IPS-18a (cell line): ENCODE measurements at regions not wholly inside any gene's neighbourhood (a gene's known extent, or its start where the extent isn't known, plus 50 kb on each side); places are given as distances from the start of the nearest gene placed in this dataset.
"Not testable (repeated sequence)": the region's sequence is repeated elsewhere in the genome, so short reads cannot be mapped to it uniquely, and the experiment has no call there.

Experiments
- H3K27ac ChIP-seq: one replicate; pipeline ENCODE4 v1.5.1; 2013; ENCODE audit warnings: low read length
- H3K27me3 ChIP-seq: one replicate; pipeline ENCODE4 v1.6.1; 2013; ENCODE audit warnings: mild to moderate bottlenecking, low read length; ENCODE audit not compliant: control insufficient read depth, insufficient read depth
- H3K36me3 ChIP-seq: one replicate; pipeline ENCODE4 v1.6.1; 2013; ENCODE audit warnings: low read depth, low read length; ENCODE audit not compliant: control insufficient read depth
- H3K4me1 ChIP-seq: one replicate; pipeline ENCODE4 v1.6.1; 2013; ENCODE audit warnings: low read depth, low read length; ENCODE audit not compliant: control insufficient read depth
- H3K4me3 ChIP-seq: one replicate; pipeline ENCODE4 v1.5.1; 2013; ENCODE audit warnings: low read length
- H3K9ac ChIP-seq: one replicate; pipeline ENCODE4 v1.6.1; 2013; ENCODE audit warnings: mild to moderate bottlenecking, low read length, moderate library complexity
- H3K9me3 ChIP-seq: one replicate; pipeline ENCODE4 v1.6.1; 2013; ENCODE audit warnings: low read depth, low read length; ENCODE audit not compliant: control insufficient read depth

DNA sequence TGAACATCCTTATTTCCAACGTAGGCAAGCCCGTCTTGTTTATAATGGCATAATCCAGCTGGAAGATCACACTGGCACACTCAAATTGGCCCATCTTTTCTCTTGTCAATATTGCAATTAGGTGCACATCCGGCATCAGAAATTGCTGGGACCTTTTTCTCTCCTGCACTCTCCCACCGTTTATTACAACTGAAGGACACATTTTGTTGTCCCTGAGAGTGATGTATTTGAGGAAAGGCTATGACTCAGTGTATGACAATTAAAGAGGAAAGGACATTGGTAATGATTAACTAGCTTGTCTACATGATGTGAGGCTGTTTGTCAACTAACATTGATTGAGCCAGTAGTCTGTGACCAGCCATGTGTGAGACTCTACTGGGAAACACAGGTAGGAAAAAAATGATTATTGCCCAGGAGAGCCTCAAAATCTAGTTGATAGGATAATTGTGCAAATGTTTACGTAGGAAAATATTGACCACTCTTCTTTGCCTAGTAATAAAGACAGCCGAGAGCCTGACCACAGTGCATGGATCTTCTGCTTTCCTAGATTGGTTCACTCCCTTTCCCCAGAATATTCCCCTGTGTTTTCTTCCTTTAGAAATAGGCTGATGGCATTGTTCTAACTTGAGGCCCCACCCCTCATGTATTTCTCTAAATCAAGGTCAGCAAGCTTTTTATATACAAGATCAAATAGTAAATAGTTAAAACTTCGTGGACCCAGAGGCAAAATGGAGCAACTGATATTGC, 230.0 kb upstream of the BTBD3 start:
- H3K27me3 ChIP-seq = peaks cover 28% of the 10 kb centered on the region
- H3K9me3 ChIP-seq = no peaks in the 10 kb centered on the region
- peak overlapping the region; percentile 55 for H3K4me3 ChIP-seq
- no peak overlapping the region for H3K27ac ChIP-seq
- H3K36me3 ChIP-seq = no peaks in the 10 kb centered on the region
- H3K9ac ChIP-seq = peak overlapping the region; percentile 30
- peaks cover 9% of the 10 kb centered on the region for H3K4me1 ChIP-seq

DNA sequence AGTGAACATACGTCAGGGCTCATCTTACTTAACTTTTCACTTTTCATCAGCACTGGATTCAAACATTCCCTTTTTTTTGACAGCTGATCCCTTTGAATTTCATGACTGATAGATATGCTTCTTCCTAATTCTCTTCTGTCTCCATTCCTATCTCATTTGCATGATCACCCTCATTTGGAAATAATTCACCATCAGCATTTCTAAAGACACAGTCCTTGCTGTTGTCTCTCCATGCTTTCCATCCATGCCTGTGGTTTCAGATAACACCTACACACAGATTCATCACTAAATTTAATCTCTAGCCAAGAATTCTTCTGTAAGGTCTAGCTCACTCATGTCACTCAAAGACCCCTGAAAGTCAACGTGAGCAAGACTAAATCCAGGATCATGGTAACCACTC, 228.4 kb upstream of the BTBD3 start:
- Histone ChIP-seq H3K27me3 (peaks cover 28% of the 10 kb centered on the region), H3K27ac (no peak overlapping the region), H3K36me3 (no peaks in the 10 kb centered on the region), H3K9ac (no peak overlapping the region), H3K9me3 (no peaks in the 10 kb centered on the region), H3K4me1 (peaks cover 9% of the 10 kb centered on the region), H3K4me3 (no peak overlapping the region)

DNA sequence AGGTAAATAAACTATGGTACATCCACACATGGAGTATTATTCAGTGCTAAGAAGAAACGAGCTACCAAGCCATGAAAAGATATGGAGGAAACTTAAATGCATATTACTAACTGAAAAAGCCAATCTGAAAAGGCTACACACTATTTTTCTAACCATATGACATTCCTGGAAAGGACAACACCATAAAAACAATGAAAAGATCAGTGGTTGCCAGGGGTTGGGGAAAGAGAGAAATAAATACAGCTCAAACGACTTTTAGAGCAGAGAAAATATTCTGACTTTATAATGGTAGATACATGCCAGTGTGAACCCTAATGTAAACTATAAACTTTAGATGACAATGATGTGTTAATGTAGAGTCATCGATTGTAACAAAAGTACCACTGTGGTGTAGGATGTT, 225.9 kb upstream of the BTBD3 start:
- Histone ChIP-seq H3K9me3 (no peaks in the 10 kb centered on the region), H3K36me3 (no peaks in the 10 kb centered on the region), H3K9ac (no peak overlapping the region), H3K4me1 (no peaks in the 10 kb centered on the region), H3K27ac (no peak overlapping the region), H3K27me3 (peaks cover 15% of the 10 kb centered on the region), H3K4me3 (no peak overlapping the region)

DNA sequence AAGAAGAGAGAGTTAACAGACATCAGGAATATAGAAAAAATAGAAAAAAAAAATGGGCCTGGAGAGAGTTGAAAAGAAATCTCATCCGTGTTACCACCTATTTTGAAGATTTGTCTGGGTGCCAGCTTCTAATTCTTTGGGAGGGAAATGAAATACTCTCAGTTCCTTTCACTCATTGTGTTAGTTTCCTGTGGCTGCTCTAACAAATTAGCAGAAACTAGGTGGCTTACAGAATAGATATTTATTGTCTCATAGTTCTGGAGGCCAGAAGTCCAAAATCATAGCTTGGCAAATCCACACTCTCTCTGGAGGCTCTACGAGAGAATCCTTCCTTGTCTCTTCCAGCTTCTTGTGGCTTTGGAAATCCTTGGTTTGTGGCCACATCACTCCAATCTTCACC, 225.1 kb upstream of the BTBD3 start:
- Histone ChIP-seq H3K4me1 (no peaks in the 10 kb centered on the region), H3K27me3 (peaks cover 8% of the 10 kb centered on the region), H3K4me3 (no peak overlapping the region), H3K36me3 (no peaks in the 10 kb centered on the region), H3K9ac (no peak overlapping the region), H3K27ac (no peak overlapping the region), H3K9me3 (peaks cover 3% of the 10 kb centered on the region)

DNA sequence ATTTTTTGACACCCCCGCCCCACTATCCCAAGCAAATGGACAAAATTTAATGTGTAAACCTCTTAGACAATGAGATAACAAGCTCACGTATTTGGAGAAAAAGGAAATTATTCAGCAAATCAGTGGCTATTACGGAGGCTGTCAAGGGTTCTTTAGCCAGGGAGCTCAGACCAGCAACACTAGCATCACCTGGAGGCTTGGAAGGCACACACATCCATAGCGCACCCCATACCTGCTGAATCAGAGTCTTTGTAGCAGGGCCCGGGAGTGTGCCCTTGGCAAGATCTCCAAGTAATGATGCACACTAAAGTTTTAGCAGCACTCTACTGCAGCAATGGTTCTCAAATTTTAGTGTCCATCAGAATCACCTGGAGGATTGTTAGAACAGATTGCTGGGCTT, 223.2 kb upstream of the BTBD3 start:
- H3K9me3 ChIP-seq = peaks cover 9% of the 10 kb centered on the region
- H3K36me3 ChIP-seq = no peaks in the 10 kb centered on the region
- no peak overlapping the region for H3K9ac ChIP-seq
- H3K27ac ChIP-seq = no peak overlapping the region
- no peaks in the 10 kb centered on the region for H3K27me3 ChIP-seq
- H3K4me3 ChIP-seq = no peak overlapping the region
- no peaks in the 10 kb centered on the region for H3K4me1 ChIP-seq

DNA sequence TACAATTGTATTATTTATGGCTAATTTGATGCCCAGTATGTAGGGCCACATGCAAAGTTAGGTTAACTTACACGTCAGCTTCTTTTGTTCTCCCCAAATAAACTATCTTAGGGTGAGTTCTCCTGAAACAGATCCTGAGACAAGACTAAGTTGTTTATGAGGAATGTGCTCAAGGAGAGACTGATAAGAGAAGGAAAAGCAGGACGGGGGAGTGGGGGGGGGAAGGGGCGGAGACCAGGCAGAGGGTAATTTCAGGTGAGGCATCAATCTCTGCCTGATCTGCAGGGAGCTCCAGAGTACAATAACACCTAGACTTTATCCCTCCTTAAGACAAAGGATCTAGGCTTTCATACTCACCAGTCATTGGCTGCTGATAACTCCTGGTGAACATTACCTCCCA, 220.6 kb upstream of the BTBD3 start:
- Histone ChIP-seq H3K9me3 (peaks cover 9% of the 10 kb centered on the region), H3K4me1 (no peaks in the 10 kb centered on the region), H3K9ac (no peak overlapping the region), H3K4me3 (no peak overlapping the region), H3K27ac (no peak overlapping the region), H3K36me3 (no peaks in the 10 kb centered on the region), H3K27me3 (no peaks in the 10 kb centered on the region)

DNA sequence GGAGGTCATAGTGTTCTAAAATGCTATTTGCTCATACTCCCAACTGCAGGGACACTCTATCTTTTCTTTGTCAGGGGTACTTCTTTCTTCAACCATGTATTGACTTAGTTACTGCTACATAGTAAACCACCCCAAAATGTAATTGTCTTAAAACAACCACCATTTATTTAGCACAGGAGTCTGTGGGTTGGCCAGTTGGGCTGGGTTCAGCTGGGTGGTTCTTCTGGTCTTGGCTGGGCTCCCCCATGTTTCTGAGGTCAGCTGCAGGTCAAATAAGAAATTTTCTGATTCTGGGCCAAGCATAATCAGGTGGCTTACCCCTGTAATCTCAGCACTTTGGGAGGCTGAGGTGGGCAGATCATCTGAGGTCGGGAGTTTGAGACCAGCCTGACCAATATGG, 220.0 kb upstream of the BTBD3 start:
- H3K36me3 ChIP-seq = no peaks in the 10 kb centered on the region
- H3K4me3 ChIP-seq = no peak overlapping the region
- H3K9me3 ChIP-seq = peaks cover 9% of the 10 kb centered on the region
- H3K4me1 ChIP-seq = no peaks in the 10 kb centered on the region
- H3K27me3 ChIP-seq = no peaks in the 10 kb centered on the region
- H3K9ac ChIP-seq = no peak overlapping the region
- no peak overlapping the region for H3K27ac ChIP-seq

DNA sequence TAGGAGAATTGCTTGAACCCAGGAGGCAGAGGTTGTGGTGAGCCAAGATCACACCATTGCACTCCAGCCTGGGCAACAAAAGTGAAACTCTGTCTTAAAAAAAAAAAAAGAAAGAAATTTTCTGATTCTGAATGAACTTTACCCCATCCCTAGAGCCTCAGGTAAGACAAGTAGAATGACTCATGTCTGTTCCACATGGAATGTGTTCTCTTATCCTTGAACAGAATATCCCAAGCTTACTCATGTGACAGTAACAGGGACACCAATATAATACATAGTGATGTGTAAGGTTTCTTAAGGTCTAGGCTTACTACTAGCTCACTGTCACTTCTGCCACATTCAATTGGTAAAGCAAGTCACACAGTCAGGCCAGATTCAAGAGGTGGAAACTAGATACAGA, 219.6 kb upstream of the BTBD3 start:
- Histone ChIP-seq H3K4me3 (no peak overlapping the region), H3K9me3 (peaks cover 9% of the 10 kb centered on the region), H3K9ac (no peak overlapping the region), H3K36me3 (no peaks in the 10 kb centered on the region), H3K27me3 (no peaks in the 10 kb centered on the region), H3K27ac (no peak overlapping the region), H3K4me1 (no peaks in the 10 kb centered on the region)

DNA sequence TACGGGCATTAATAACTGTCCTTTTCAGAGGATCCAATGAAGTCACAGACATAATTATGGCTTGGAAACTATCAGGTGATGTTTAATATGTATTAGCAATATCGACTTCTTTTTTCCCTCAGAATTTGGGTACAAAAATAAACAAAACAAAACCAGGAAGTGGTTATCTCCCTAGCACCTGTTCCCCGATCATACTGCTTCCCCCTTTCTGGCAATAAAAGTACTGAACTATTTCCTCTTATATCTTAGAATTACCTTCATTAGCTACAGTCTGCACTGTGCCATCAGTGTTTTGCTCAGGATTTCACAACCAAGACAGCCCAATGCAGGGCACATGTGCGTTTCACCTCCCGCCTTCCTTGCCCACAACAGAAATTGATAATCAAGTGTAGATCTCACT, 216.9 kb upstream of the BTBD3 start:
- no peak overlapping the region for H3K27ac ChIP-seq
- H3K9ac ChIP-seq = no peak overlapping the region
- H3K27me3 ChIP-seq = no peaks in the 10 kb centered on the region
- H3K4me3 ChIP-seq = no peak overlapping the region
- H3K4me1 ChIP-seq = no peaks in the 10 kb centered on the region
- peaks cover 9% of the 10 kb centered on the region for H3K9me3 ChIP-seq
- H3K36me3 ChIP-seq = no peaks in the 10 kb centered on the region

DNA sequence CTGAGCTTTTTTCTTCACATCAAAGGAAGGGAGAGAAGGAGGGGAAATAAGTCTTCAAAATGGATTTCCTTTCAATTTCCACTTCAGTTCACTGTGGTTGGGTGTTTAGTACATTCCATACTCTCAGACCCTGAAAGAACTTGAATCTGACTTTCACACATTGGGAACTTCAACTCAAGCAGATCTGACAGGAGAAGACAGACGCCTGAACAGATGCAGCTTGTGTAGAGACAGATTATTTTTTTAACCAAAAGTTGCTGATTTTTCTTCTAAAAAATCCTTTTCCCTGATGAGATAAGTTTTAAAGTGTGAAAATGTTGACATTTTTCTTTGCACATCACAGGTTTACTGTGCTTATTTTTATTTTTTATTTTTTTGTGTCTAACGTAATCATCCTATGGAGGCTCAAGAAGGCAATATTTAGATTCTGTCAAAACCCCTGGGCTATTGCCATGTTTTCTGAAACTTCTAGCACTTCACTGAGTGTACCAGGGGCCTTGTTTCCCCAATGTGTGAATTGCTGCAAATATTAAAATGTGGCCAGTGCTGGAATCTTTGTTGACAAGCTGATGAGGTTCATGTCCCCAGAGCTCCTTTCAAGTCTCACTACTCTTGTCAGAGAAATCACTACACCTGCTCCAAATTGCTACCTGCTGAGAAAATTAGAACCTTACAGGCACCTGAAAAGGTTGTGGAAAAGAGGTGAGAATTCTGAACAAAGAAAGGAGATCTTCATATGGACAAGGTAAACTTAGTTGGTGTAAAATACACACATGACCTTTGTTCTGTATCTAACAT, 214.8 kb upstream of the BTBD3 start:
- Histone ChIP-seq H3K9ac (no peak overlapping the region), H3K4me1 (no peaks in the 10 kb centered on the region), H3K27me3 (no peaks in the 10 kb centered on the region), H3K9me3 (peaks cover 6% of the 10 kb centered on the region), H3K4me3 (no peak overlapping the region), H3K27ac (no peak overlapping the region), H3K36me3 (no peaks in the 10 kb centered on the region)

DNA sequence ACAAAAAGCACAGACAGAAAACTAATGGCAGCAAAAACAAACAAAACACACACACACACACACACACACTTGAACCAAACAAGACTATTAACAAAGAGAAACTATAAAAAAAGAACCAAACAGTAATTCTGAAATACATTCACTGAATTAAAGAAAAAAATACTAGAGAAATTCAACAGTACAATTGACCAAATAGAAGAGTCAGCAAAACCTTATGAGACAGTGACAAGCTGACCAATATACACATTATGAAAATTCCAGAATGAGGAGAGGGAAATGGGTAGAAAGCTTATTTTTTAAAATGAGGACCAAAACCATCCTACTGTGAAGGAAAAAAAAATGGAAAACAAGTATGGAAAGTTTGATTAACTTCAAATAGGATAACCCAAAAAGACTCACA, 212.2 kb upstream of the BTBD3 start:
- no peaks in the 10 kb centered on the region for H3K36me3 ChIP-seq
- no peak overlapping the region for H3K27ac ChIP-seq
- H3K27me3 ChIP-seq = no peaks in the 10 kb centered on the region
- no peaks in the 10 kb centered on the region for H3K9me3 ChIP-seq
- H3K4me1 ChIP-seq = no peaks in the 10 kb centered on the region
- H3K9ac ChIP-seq = no peak overlapping the region
- H3K4me3 ChIP-seq = no peak overlapping the region

DNA sequence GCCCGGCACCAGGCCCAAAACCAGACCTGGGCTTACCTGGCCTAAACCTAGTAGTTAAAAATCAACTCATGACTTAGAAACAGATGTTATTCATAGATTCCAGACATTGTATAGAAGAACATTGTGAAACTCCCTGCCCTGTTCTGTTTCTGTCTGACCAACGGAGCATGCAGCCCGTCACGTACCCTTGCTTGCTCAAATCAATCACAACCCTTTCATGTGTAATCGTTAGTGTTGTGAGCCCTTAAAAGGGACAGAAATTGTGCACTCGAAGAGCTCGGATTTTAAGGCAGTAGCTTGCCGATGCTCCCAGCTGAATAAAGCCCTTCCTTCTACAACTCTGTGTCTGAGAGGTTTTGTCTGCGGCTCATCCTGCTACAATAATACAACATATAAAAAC, 209.5 kb upstream of the BTBD3 start:
- H3K27ac ChIP-seq, H3K4me1 ChIP-seq, H3K9ac ChIP-seq, H3K9me3 ChIP-seq, H3K36me3 ChIP-seq, H3K4me3 ChIP-seq, H3K27me3 ChIP-seq: not testable (repeated sequence)
